Activated CD4-positive, alpha-beta T cell treated with anti-CD3 and anti-CD28 coated beads for 36 hours (primary cell): ENCODE measurements at regions not wholly inside any gene's neighbourhood (a gene's known extent, or its start where the extent isn't known, plus 50 kb on each side); places are given as distances from the start of the nearest gene placed in this dataset.

Experiments
- ATAC-seq: fragments of 200-7000 bp; cut with Tn5 transposase; one replicate; pipeline ENCODE4 v1.10.0; 2021; ENCODE audit warnings: mild to moderate bottlenecking, moderate library complexity
- CTCF ChIA-PET: fragments of 350-600 bp; sonication (Branson Sonifier 250); formaldehyde crosslinking; loops from one replicate; lab custom pipeline; 2021; ENCODE audit warnings: antibody characterized with exemption; lab: Charles Lee
- POLR2A ChIA-PET: fragments of 350-600 bp; sonication (Branson Sonifier 250); formaldehyde crosslinking; loops from one replicate; lab custom pipeline; 2021; ENCODE audit warnings: antibody characterized with exemption, inconsistent platforms; lab: Charles Lee
- DNase-seq: peaks from one replicate; pipeline ENCODE4 v3.0.0-alpha.2; 2020
- H3K27ac Mint-ChIP-seq: one replicate; pipeline ENCODE4 v1.8.0; 2021; ENCODE audit warnings: mixed read lengths
- H3K27me3 Mint-ChIP-seq: one replicate; pipeline ENCODE4 v1.8.0; 2021; ENCODE audit warnings: mixed read lengths
- H3K36me3 Mint-ChIP-seq: one replicate; pipeline ENCODE4 v1.8.0; 2021; ENCODE audit warnings: low read depth, mixed read lengths
- H3K4me1 Mint-ChIP-seq: one replicate; pipeline ENCODE4 v1.8.0; 2021; ENCODE audit warnings: mixed read lengths
- H3K4me3 Mint-ChIP-seq: one replicate; pipeline ENCODE4 v1.8.0; 2021; ENCODE audit warnings: mild to moderate bottlenecking, moderate library complexity, mixed read lengths
- H3K9me3 Mint-ChIP-seq: one replicate; pipeline ENCODE4 v1.8.0; 2021; ENCODE audit warnings: low read depth, mixed read lengths
- intact Hi-C, 2 experiments: fragments of 100-400 bp; cut with DNase I in 1 of 2; cut with micrococcal nuclease in 1 of 2; formaldehyde crosslinking; loops; one replicate each; pipeline versions ENCODE4 v1.14.2 to v1.15.1; 2022 to 2024; cut with DNase I, micrococcal nuclease

- ATAC-seq (no peak), DNase-seq (no peak)
- ChIA-PET CTCF (interaction anchor here (0.5 to 1.5 kb wide), 6 partner anchors 9 to 188 kb away, joined by 3 to 6 read pairs (median 4); no protein-coding TSS in a partner anchor), POLR2A (no interaction called here)
- H3K4me1 Mint-ChIP-seq, result peaks cover 9% of the 10 kb centered on the region
- H3K27ac Mint-ChIP-seq, result no peak overlapping the region
- no peak overlapping the region for H3K4me3 Mint-ChIP-seq
- intact Hi-C loops, result no loop called here
- no peaks in the 10 kb centered on the region for H3K27me3 Mint-ChIP-seq
- peaks cover 9% of the 10 kb centered on the region for H3K36me3 Mint-ChIP-seq
- no peaks in the 10 kb centered on the region for H3K9me3 Mint-ChIP-seq
These were observed 73.7 kb upstream of the NPAS1 start for GRCh38 chr19:46945694-46946489.

GRCh38 chr19:46946611-46947238 is 72.9 kb upstream of the NPAS1 start:
- H3K4me3 Mint-ChIP-seq, result no peak overlapping the region
- intact Hi-C loops, result no loop called here
- H3K27ac Mint-ChIP-seq, result no peak overlapping the region
- no peaks in the 10 kb centered on the region for H3K27me3 Mint-ChIP-seq
- H3K36me3 Mint-ChIP-seq, result peaks cover 9% of the 10 kb centered on the region
- peaks cover 17% of the 10 kb centered on the region for H3K4me1 Mint-ChIP-seq
- CTCF ChIA-PET, result interaction anchor here (0.6 to 1.5 kb wide), 4 partner anchors 29 to 189 kb away, joined by 3 to 6 read pairs (median 4); no protein-coding TSS in a partner anchor
- no peaks in the 10 kb centered on the region for H3K9me3 Mint-ChIP-seq
- POLR2A ChIA-PET, result no interaction called here
- ATAC-seq (no peak), DNase-seq (no peak)

- no peaks in the 10 kb centered on the region for H3K9me3 Mint-ChIP-seq
- ATAC-seq (no peak), DNase-seq (no peak)
- peaks cover 25% of the 10 kb centered on the region for H3K4me1 Mint-ChIP-seq
- H3K4me3 Mint-ChIP-seq, result no peak overlapping the region
- POLR2A ChIA-PET, result interaction anchor here (0.5 kb wide), 1 partner anchor 128 kb away, joined by 4 read pairs; no protein-coding TSS in a partner anchor
- no peaks in the 10 kb centered on the region for H3K27me3 Mint-ChIP-seq
- CTCF ChIA-PET, result interaction anchor here (0.6 to 0.8 kb wide), 2 partner anchors 44 to 493 kb away, joined by 3 read pairs; no protein-coding TSS in a partner anchor
- intact Hi-C loops, result no loop called here
- H3K36me3 Mint-ChIP-seq, result peaks cover 9% of the 10 kb centered on the region
- H3K27ac Mint-ChIP-seq, result no peak overlapping the region
These were observed 71.8 kb upstream of the NPAS1 start for GRCh38 chr19:46947866-46948265.

- CTCF ChIA-PET, result interaction anchor here (0.6 kb wide), 1 partner anchor 356 kb away, joined by 3 read pairs; no protein-coding TSS in a partner anchor
- Mint-ChIP-seq H3K9me3 (no peaks in the 10 kb centered on the region), H3K4me3 (no peak overlapping the region), H3K36me3 (peaks cover 6% of the 10 kb centered on the region), H3K27ac (peak overlapping the region; percentile 56), H3K27me3 (no peaks in the 10 kb centered on the region), H3K4me1 (peaks cover 52% of the 10 kb centered on the region)
- POLR2A ChIA-PET, result no interaction called here
- intact Hi-C loops, result loop anchor here in 1 of 2 experiments (5.0 kb wide), 1 partner anchor 33 kb away; no protein-coding TSS in a partner anchor
- ATAC-seq (peak; percentile 1), DNase-seq (no peak)
These were observed 69.0 kb upstream of the NPAS1 start for GRCh38 chr19:46950526-46951170.

GRCh38 chr19:46951171-46951986 is 68.3 kb upstream of the NPAS1 start:
- peaks cover 58% of the 10 kb centered on the region for H3K4me1 Mint-ChIP-seq
- intact Hi-C loops, result loop anchor here in 1 of 2 experiments (5.0 kb wide), 1 partner anchor 34 kb away; no protein-coding TSS in a partner anchor
- H3K36me3 Mint-ChIP-seq, result peaks cover 6% of the 10 kb centered on the region
- H3K27ac Mint-ChIP-seq, result peak overlapping the region; percentile 56
- H3K27me3 Mint-ChIP-seq, result no peaks in the 10 kb centered on the region
- DNase-seq, result peak; percentile 62
- CTCF ChIA-PET, result interaction anchor here (0.6 kb wide), 2 partner anchors 82 to 356 kb away, joined by 3 to 4 read pairs; no protein-coding TSS in a partner anchor
- no peaks in the 10 kb centered on the region for H3K9me3 Mint-ChIP-seq
- ATAC-seq, result peak; percentile 77
- no peak overlapping the region for H3K4me3 Mint-ChIP-seq
- POLR2A ChIA-PET, result no interaction called here

GRCh38 chr19:46952874-46953273 is 66.8 kb upstream of the NPAS1 start:
- Mint-ChIP-seq H3K27ac (peak overlapping the region; percentile 37), H3K4me3 (no peak overlapping the region), H3K36me3 (peaks cover 3% of the 10 kb centered on the region), H3K4me1 (peaks cover 64% of the 10 kb centered on the region), H3K27me3 (no peaks in the 10 kb centered on the region), H3K9me3 (no peaks in the 10 kb centered on the region)
- ATAC-seq, result no peak
- intact Hi-C loops, result loop anchor here in 1 of 2 experiments (5.0 kb wide), 1 partner anchor 36 kb away; no protein-coding TSS in a partner anchor
- POLR2A ChIA-PET, result no interaction called here
- no peak for DNase-seq
- CTCF ChIA-PET, result interaction anchor here (0.7 to 1.0 kb wide), 2 partner anchors 36 to 39 kb away, joined by 3 read pairs; no protein-coding TSS in a partner anchor

- peaks cover 4% of the 10 kb centered on the region for H3K36me3 Mint-ChIP-seq
- peak overlapping the region; percentile 6 for H3K4me3 Mint-ChIP-seq
- CTCF ChIA-PET, result interaction anchor here (0.6 to 1.6 kb wide), 5 partner anchors 8 to 395 kb away, joined by 3 to 5 read pairs (median 3); partner anchors contain the start of gene DHX34
- ATAC-seq (no peak), DNase-seq (no peak)
- POLR2A ChIA-PET, result no interaction called here
- peaks cover 70% of the 10 kb centered on the region for H3K4me1 Mint-ChIP-seq
- no peaks in the 10 kb centered on the region for H3K9me3 Mint-ChIP-seq
- H3K27ac Mint-ChIP-seq, result peak overlapping the region; percentile 80
- H3K27me3 Mint-ChIP-seq, result no peaks in the 10 kb centered on the region
- intact Hi-C loops, result loop anchor here (2.0 to 5.0 kb wide), 2 partner anchors 37 to 93 kb away; partner anchors contain the start of gene ARHGAP35 (in 1 of the 2)
These were observed 65.6 kb upstream of the NPAS1 start for GRCh38 chr19:46953955-46954501.

- intact Hi-C loops, result loop anchor here (2.0 to 5.0 kb wide), 2 partner anchors 37 to 94 kb away; partner anchors contain the start of gene ARHGAP35 (in 1 of the 2)
- CTCF ChIA-PET, result interaction anchor here (0.7 to 1.6 kb wide), 4 partner anchors 9 to 59 kb away, joined by 3 to 5 read pairs (median 4); no protein-coding TSS in a partner anchor
- H3K4me3 Mint-ChIP-seq, result peak overlapping the region; percentile 72
- DNase-seq, result no peak
- H3K27ac Mint-ChIP-seq, result peak overlapping the region; percentile 95
- peaks cover 4% of the 10 kb centered on the region for H3K36me3 Mint-ChIP-seq
- H3K9me3 Mint-ChIP-seq, result no peaks in the 10 kb centered on the region
- H3K4me1 Mint-ChIP-seq, result peaks cover 70% of the 10 kb centered on the region
- peak; percentile 28 for ATAC-seq
- POLR2A ChIA-PET, result interaction anchor here (1.5 kb wide), 1 partner anchor 28 kb away, joined by 4 read pairs; no protein-coding TSS in a partner anchor
- no peaks in the 10 kb centered on the region for H3K27me3 Mint-ChIP-seq
These were observed 65.1 kb upstream of the NPAS1 start for GRCh38 chr19:46954502-46954992.

GRCh38 chr19:46954993-46955812 is 64.4 kb upstream of the NPAS1 start:
- Mint-ChIP-seq H3K27me3 (no peaks in the 10 kb centered on the region), H3K36me3 (peaks cover 4% of the 10 kb centered on the region), H3K27ac (peak overlapping the region; percentile 95), H3K4me3 (peak overlapping the region; percentile 72), H3K4me1 (peaks cover 70% of the 10 kb centered on the region), H3K9me3 (no peaks in the 10 kb centered on the region)
- POLR2A ChIA-PET, result interaction anchor here (0.6 to 1.5 kb wide), 4 partner anchors 29 to 177 kb away, joined by 3 to 6 read pairs (median 4); no protein-coding TSS in a partner anchor
- intact Hi-C loops, result loop anchor here (1.0 to 5.0 kb wide), 3 partner anchors 38 to 99 kb away; partner anchors contain the start of gene ARHGAP35 (in 1 of the 2)
- ATAC-seq, result peak; percentile 62
- CTCF ChIA-PET, result interaction anchor here (0.6 to 1.6 kb wide), 8 partner anchors 9 to 1138 kb away, joined by 3 to 5 read pairs (median 3); no protein-coding TSS in a partner anchor
- peak; percentile 49 for DNase-seq
